ENCODE measurements at regions not wholly inside any gene's neighbourhood (a gene's known extent, or its start where the extent isn't known, plus 50 kb on each side); places are given as distances from the start of the nearest gene placed in this dataset.

DNA sequence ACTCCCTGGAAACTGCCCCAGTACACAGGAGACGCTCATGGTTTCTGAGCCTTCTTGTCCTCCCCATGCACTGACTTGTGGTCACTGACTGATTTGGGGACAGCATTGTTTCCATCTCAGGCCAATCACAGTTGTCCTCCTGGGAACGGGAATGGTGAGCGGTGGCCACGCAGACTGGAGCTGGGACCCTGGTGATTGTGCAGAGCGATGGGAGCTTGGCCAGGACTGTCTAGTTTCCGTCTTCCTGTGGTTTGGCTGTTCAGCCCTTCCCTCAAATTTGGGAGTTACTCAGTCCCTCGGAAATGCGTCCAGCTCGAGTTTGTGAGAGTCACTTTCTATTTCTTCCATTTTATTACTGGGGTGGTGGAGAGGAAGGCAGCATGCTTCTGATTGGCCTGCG, 250.9 kb downstream of the ACTR3B start:
- H3K18ac ChIP-seq (ENCODE audit: low read depth, low read length) = no peak overlapping the region
- H4K91ac ChIP-seq (ENCODE audit: insufficient read depth, low read depth, low read length) = no peak overlapping the region
- H3K4me1 ChIP-seq (ENCODE audit: control insufficient read depth, insufficient read depth, low read length) = no peaks in the 10 kb centered on the region
- H3K4me2 ChIP-seq (ENCODE audit: low read depth, low read length) = no peak overlapping the region
- H2AK9ac ChIP-seq (replicated peaks; ENCODE audit: low read depth, low read length, poor library complexity) = peak overlapping the region; percentile 65
- ChIA-PET CTCF (no interaction called here), POLR2A (ENCODE audit: unreplicated experiment) (no interaction called here)
- dilution Hi-C loops (cut with HindIII; ENCODE audit: low sequenced_read_pairs, unreplicated experiment) (no loop called here), intact Hi-C loops (cut with micrococcal nuclease) (no loop called here), in situ Hi-C loops (cut with MboI; ENCODE audit: low sequenced_read_pairs) (no loop called here)
- H2BK15ac ChIP-seq (ENCODE audit: low read depth, low read length) = no peak overlapping the region
- H2BK5ac ChIP-seq (ENCODE audit: low read depth, low read length, poor library complexity, severe bottlenecking) = no peak overlapping the region
- no peak overlapping the region for H3K4me3 ChIP-seq (ENCODE audit: insufficient read depth, low read depth, low read length)
- H3K36me3 ChIP-seq (ENCODE audit: control insufficient read depth, insufficient read depth, low read length) = no peaks in the 10 kb centered on the region
- H3K9me1 ChIP-seq (ENCODE audit: insufficient read depth, low read length) = no peaks in the 10 kb centered on the region
- no peak overlapping the region for H3K4ac ChIP-seq (ENCODE audit: low read depth, low read length)
- no peak overlapping the region for H2AK5ac ChIP-seq (ENCODE audit: low read depth, low read length)
- H3K56ac ChIP-seq (ENCODE audit: extremely low read depth, insufficient read depth, low read length) = no peak overlapping the region
- BruUV-seq (replicated peaks) = no TSS peak
- ATAC-seq (ENCODE audit: low read depth) (no peak), DNase-seq (no peak)
- no peak overlapping the region for H3K27ac ChIP-seq (ENCODE audit: insufficient read depth, low read length)
- no peaks in the 10 kb centered on the region for H4K20me1 ChIP-seq (ENCODE audit: insufficient read depth, low read length)
- peaks cover 41% of the 10 kb centered on the region for H3K9me3 ChIP-seq (ENCODE audit: control insufficient read depth, insufficient read depth, low read length)
- H4K8ac ChIP-seq (ENCODE audit: low read depth in 2 of 2, low read length in 2 of 2) = no peak overlapping the region
- no peak overlapping the region for H3K23ac ChIP-seq (ENCODE audit: low read depth, low read length)
- no peaks in the 10 kb centered on the region for H3K27me3 ChIP-seq (ENCODE audit: control insufficient read depth, insufficient read depth, low read length)
- no peak overlapping the region for H2AFZ ChIP-seq (replicated peaks; ENCODE audit: low read length, poor library complexity)
- no peaks in the 10 kb centered on the region for H3K79me1 ChIP-seq (ENCODE audit: low read depth in 1 of 2, low read length in 2 of 2)
- H2BK120ac ChIP-seq (ENCODE audit: low read depth, low read length) = no peak overlapping the region
- H2BK20ac ChIP-seq (ENCODE audit: low read depth, low read length) = no peak overlapping the region
- TF ChIP-seq CEBPB (IDR thresholded peaks at IDR 0.05; ENCODE audit: low read depth, low read length) (no peak), RFX5 (IDR thresholded peaks at IDR 0.05; ENCODE audit: low read depth, low read length) (no peak), MAZ (IDR thresholded peaks at IDR 0.05; ENCODE audit: borderline replicate concordance, low read depth, low read length) (no peak), BHLHE40 (IDR thresholded peaks at IDR 0.05; ENCODE audit: low read depth, low read length) (no peak), SMC3 (IDR thresholded peaks at IDR 0.05; ENCODE audit: low read depth, low read length) (no peak), RCOR1 (IDR thresholded peaks at IDR 0.05; ENCODE audit: insufficient replicate concordance, low read length) (no peak), MAFK (IDR thresholded peaks at IDR 0.05; ENCODE audit: low read depth, low read length) (no peak)
- TF ChIP-seq, protein P1, sequence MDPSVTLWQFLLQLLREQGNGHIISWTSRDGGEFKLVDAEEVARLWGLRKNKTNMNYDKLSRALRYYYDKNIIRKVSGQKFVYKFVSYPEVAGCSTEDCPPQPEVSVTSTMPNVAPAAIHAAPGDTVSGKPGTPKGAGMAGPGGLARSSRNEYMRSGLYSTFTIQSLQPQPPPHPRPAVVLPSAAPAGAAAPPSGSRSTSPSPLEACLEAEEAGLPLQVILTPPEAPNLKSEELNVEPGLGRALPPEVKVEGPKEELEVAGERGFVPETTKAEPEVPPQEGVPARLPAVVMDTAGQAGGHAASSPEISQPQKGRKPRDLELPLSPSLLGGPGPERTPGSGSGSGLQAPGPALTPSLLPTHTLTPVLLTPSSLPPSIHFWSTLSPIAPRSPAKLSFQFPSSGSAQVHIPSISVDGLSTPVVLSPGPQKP (IDR thresholded peaks at IDR 0.05; ENCODE audit: borderline replicate concordance, low read depth, low read length) = no peak
- TF ChIP-seq, protein P2, sequence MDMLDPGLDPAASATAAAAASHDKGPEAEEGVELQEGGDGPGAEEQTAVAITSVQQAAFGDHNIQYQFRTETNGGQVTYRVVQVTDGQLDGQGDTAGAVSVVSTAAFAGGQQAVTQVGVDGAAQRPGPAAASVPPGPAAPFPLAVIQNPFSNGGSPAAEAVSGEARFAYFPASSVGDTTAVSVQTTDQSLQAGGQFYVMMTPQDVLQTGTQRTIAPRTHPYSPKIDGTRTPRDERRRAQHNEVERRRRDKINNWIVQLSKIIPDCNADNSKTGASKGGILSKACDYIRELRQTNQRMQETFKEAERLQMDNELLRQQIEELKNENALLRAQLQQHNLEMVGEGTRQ (IDR thresholded peaks at IDR 0.05; ENCODE audit: low read depth, low read length) = no peak
- no peak overlapping the region for H4K5ac ChIP-seq (ENCODE audit: low read depth, low read length)
- no peak overlapping the region for H3K9ac ChIP-seq (ENCODE audit: low read depth, low read length)
- 85% methylated on average over 4 of the region's 10 CpGs; no CpG with 5 or more reads in 1 of the 2 experiments for WGBS, 2 experiments (ENCODE audit: extremely low coverage in 2 of 2, insufficient read length in 1 of 2)
- no peak overlapping the region for H3K14ac ChIP-seq (replicated peaks; ENCODE audit: low read depth, low read length)
